ENCODE measurements at regions not wholly inside any gene's neighbourhood (a gene's known extent, or its start where the extent isn't known, plus 50 kb on each side); places are given as distances from the start of the nearest gene placed in this dataset.

- no peak for TF ChIP-seq CTCF (IDR thresholded peaks at IDR 0.05; ENCODE audit: insufficient read depth, low read length, poor library complexity, severe bottlenecking)
- H3K4me3 ChIP-seq (ENCODE audit: low read depth, low read length), result no peak overlapping the region
- DNase-seq (ENCODE audit: low read depth), result no peak
- H3K27me3 ChIP-seq (ENCODE audit: control insufficient read depth, insufficient read depth, low read length), result no peaks in the 10 kb centered on the region
- H3K36me3 ChIP-seq (ENCODE audit: control insufficient read depth, insufficient read depth, low read length), result no peaks in the 10 kb centered on the region
Observed at GRCh38 chr10:126732868-126733267, 62.4 kb upstream of the C10orf90 start.

- H3K36me3 ChIP-seq (ENCODE audit: control insufficient read depth, insufficient read depth, low read length), result no peaks in the 10 kb centered on the region
- TF ChIP-seq CTCF (IDR thresholded peaks at IDR 0.05; ENCODE audit: insufficient read depth, low read length, poor library complexity, severe bottlenecking), result no peak
- no peak for DNase-seq (ENCODE audit: low read depth)
- no peak overlapping the region for H3K4me3 ChIP-seq (ENCODE audit: low read depth, low read length)
- H3K27me3 ChIP-seq (ENCODE audit: control insufficient read depth, insufficient read depth, low read length), result no peaks in the 10 kb centered on the region
Observed at GRCh38 chr10:126734015-126734414, 63.5 kb upstream of the C10orf90 start.

- Histone ChIP-seq H3K36me3 (ENCODE audit: control insufficient read depth, insufficient read depth, low read length) (no peaks in the 10 kb centered on the region), H3K27me3 (ENCODE audit: control insufficient read depth, insufficient read depth, low read length) (no peaks in the 10 kb centered on the region), H3K4me3 (ENCODE audit: low read depth, low read length) (no peak overlapping the region)
- DNase-seq (ENCODE audit: low read depth), result no peak
- no peak for TF ChIP-seq CTCF (IDR thresholded peaks at IDR 0.05; ENCODE audit: insufficient read depth, low read length, poor library complexity, severe bottlenecking)
Observed at GRCh38 chr10:126734967-126735366, 64.5 kb upstream of the C10orf90 start.

- no peak for TF ChIP-seq CTCF (IDR thresholded peaks at IDR 0.05; ENCODE audit: insufficient read depth, low read length, poor library complexity, severe bottlenecking)
Observed at GRCh38 chr10:126736142-126736541, 65.6 kb upstream of the C10orf90 start.

GRCh38 chr10:126736727-126737126 is 66.2 kb upstream of the C10orf90 start:
- no peak for DNase-seq (ENCODE audit: low read depth)
- TF ChIP-seq CTCF (IDR thresholded peaks at IDR 0.05; ENCODE audit: insufficient read depth, low read length, poor library complexity, severe bottlenecking), result no peak
- Histone ChIP-seq H3K36me3 (ENCODE audit: control insufficient read depth, insufficient read depth, low read length) (no peaks in the 10 kb centered on the region), H3K27me3 (ENCODE audit: control insufficient read depth, insufficient read depth, low read length) (no peaks in the 10 kb centered on the region), H3K4me3 (ENCODE audit: low read depth, low read length) (no peak overlapping the region)

More at GRCh38 chr10:126736142-126736541, 65.6 kb upstream of the C10orf90 start:
- no peaks in the 10 kb centered on the region for H3K36me3 ChIP-seq (ENCODE audit: control insufficient read depth, insufficient read depth, low read length)
- no peak overlapping the region for H3K4me3 ChIP-seq (ENCODE audit: low read depth, low read length)
- no peaks in the 10 kb centered on the region for H3K27me3 ChIP-seq (ENCODE audit: control insufficient read depth, insufficient read depth, low read length)
- no peak for DNase-seq (ENCODE audit: low read depth)

- Histone ChIP-seq H3K4me3 (ENCODE audit: low read depth, low read length) (no peak overlapping the region), H3K36me3 (ENCODE audit: control insufficient read depth, insufficient read depth, low read length) (no peaks in the 10 kb centered on the region), H3K27me3 (ENCODE audit: control insufficient read depth, insufficient read depth, low read length) (no peaks in the 10 kb centered on the region)
- TF ChIP-seq CTCF (IDR thresholded peaks at IDR 0.05; ENCODE audit: insufficient read depth, low read length, poor library complexity, severe bottlenecking), result no peak
- DNase-seq (ENCODE audit: low read depth), result no peak
Observed at GRCh38 chr10:126738001-126738400, 67.5 kb upstream of the C10orf90 start.
